ENCODE measurements at regions not wholly inside any gene's neighbourhood (a gene's known extent, or its start where the extent isn't known, plus 50 kb on each side); places are given as distances from the start of the nearest gene placed in this dataset.
A peak's percentile ranks its signal among the peaks of the same experiment; 100 is the strongest.

DNA sequence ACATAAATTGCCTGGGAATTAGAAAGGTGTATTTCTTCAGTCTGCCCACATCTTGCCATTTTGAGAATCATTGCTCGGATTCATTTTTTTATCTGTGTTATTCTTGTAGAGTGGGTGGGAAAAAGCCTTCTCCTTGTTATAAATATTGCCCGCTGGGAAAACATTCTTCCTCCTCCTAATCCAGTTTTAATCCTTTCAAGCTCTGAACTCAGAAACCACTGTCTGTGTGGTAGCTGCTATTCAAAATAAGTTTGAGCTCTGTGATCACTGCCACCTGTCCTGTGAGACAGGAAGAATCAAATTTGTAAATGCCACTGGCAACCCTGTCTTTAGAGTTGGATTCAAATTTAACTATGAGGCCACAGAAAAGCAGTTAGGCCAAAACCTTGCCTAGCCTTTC lies 1875.2 kb upstream of the PIK3C3 start:
- H3F3A ChIP-seq (ENCODE audit: low read depth) = no peaks in the 10 kb centered on the region
- Mint-ChIP-seq H3K36me3 (no peaks in the 10 kb centered on the region), H3K9me3 (no peaks in the 10 kb centered on the region), H3K27ac (no peak overlapping the region), H3K27me3 (ENCODE audit: insufficient read depth, low read depth) (no peaks in the 10 kb centered on the region), H3K4me3 (no peak overlapping the region), H3K4me1 (peaks cover 30% of the 10 kb centered on the region)
- H3K9me3 ChIP-seq (ENCODE audit: low read depth) = no peaks in the 10 kb centered on the region
- H3K4me2 ChIP-seq = peak overlapping the region; percentile 11
- no peak overlapping the region for H3K4me3 ChIP-seq
- H3K36me3 ChIP-seq = no peaks in the 10 kb centered on the region
- peaks cover 13% of the 10 kb centered on the region for H3K4me1 ChIP-seq
- no peaks in the 10 kb centered on the region for H3K79me2 ChIP-seq (ENCODE audit: low read depth)
- no peak overlapping the region for H3K9ac ChIP-seq
- H4K20me1 ChIP-seq (ENCODE audit: low read depth) = no peaks in the 10 kb centered on the region
- TF ChIP-seq, protein P1, sequence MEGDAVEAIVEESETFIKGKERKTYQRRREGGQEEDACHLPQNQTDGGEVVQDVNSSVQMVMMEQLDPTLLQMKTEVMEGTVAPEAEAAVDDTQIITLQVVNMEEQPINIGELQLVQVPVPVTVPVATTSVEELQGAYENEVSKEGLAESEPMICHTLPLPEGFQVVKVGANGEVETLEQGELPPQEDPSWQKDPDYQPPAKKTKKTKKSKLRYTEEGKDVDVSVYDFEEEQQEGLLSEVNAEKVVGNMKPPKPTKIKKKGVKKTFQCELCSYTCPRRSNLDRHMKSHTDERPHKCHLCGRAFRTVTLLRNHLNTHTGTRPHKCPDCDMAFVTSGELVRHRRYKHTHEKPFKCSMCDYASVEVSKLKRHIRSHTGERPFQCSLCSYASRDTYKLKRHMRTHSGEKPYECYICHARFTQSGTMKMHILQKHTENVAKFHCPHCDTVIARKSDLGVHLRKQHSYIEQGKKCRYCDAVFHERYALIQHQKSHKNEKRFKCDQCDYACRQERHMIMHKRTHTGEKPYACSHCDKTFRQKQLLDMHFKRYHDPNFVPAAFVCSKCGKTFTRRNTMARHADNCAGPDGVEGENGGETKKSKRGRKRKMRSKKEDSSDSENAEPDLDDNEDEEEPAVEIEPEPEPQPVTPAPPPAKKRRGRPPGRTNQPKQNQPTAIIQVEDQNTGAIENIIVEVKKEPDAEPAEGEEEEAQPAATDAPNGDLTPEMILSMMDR (IDR thresholded peaks at IDR 0.05) = no peak
- TF ChIP-seq EZH2phosphoT487 (IDR thresholded peaks at IDR 0.05) (no peak), EZH2 (IDR thresholded peaks at IDR 0.05) (no peak)
- no peaks in the 10 kb centered on the region for H3K27me3 ChIP-seq
- peak; percentile 25 for DNase-seq (ENCODE audit: low spot score)
- no peak overlapping the region for H2AFZ ChIP-seq (replicated peaks)
- no peak overlapping the region for H3K27ac ChIP-seq

DNA sequence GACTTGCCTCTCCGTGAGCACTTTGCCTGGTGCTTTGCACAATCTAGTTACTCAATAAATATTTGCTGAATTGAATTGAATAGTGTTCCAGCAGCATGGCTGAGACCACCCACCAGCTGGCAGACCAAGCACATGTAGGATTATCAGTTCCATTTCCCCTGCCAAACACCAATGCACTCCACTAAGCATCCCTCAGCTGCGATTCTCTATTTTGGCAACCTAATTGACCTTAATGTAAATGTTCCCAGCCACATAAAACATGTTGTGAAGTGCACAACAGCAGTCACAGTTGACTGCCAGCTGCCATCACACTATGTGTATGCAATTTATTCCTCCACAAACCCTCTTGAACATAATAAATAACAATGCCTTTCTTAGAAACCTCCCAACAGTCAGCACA lies 1879.4 kb upstream of the PIK3C3 start:
- no peak overlapping the region for H3K27ac ChIP-seq
- H3K4me1 Mint-ChIP-seq = peaks cover 23% of the 10 kb centered on the region

DNA sequence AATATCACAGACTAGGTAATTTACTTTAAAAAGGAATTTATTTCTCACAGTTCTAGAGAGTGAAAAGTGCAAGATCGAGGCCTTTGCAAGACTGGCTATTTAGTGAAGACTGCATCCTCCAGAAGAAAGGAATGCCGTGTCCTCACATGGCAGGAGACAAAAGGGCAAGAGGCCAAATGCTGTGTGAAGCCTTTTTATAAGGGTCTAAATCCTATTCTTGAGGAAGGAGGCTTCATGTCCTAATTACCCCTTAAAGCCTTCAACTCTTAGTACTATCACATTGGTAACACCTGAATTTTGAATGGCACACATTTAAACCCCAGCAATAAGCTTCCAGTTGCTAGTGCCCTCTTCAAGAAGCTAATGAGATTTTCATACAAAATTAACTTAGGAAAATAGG lies 1882.3 kb upstream of the PIK3C3 start:
- Mint-ChIP-seq H3K36me3 (peaks cover 3% of the 10 kb centered on the region), H3K27me3 (ENCODE audit: insufficient read depth, low read depth) (peaks cover 5% of the 10 kb centered on the region), H3K4me1 (peaks cover 12% of the 10 kb centered on the region), H3K9me3 (peaks cover 11% of the 10 kb centered on the region), H3K4me3 (no peak overlapping the region), H3K27ac (no peak overlapping the region)
- peak; percentile 64 for DNase-seq (ENCODE audit: low spot score)
- TF ChIP-seq EZH2 (IDR thresholded peaks at IDR 0.05) (no peak), EZH2phosphoT487 (IDR thresholded peaks at IDR 0.05) (peak; percentile 59)
- TF ChIP-seq, protein P1 (IDR thresholded peaks at IDR 0.05) = no peak
- Histone ChIP-seq H3K36me3 (no peaks in the 10 kb centered on the region), H3K27ac (no peak overlapping the region), H4K20me1 (ENCODE audit: low read depth) (no peaks in the 10 kb centered on the region), H3K27me3 (no peaks in the 10 kb centered on the region), H3K79me2 (ENCODE audit: low read depth) (no peaks in the 10 kb centered on the region), H3F3A (ENCODE audit: low read depth) (peaks cover 13% of the 10 kb centered on the region), H3K4me2 (no peak overlapping the region), H3K4me1 (peaks cover 10% of the 10 kb centered on the region), H3K9me3 (ENCODE audit: low read depth) (no peaks in the 10 kb centered on the region), H3K4me3 (no peak overlapping the region), H3K9ac (no peak overlapping the region), H2AFZ (replicated peaks) (no peak overlapping the region)

More for the DNA sequence above, 1879.4 kb upstream of the PIK3C3 start:
- Histone ChIP-seq H3K9ac (no peak overlapping the region), H2AFZ (replicated peaks) (no peak overlapping the region), H4K20me1 (ENCODE audit: low read depth) (no peaks in the 10 kb centered on the region), H3K79me2 (ENCODE audit: low read depth) (no peaks in the 10 kb centered on the region), H3K27me3 (no peaks in the 10 kb centered on the region), H3K4me3 (no peak overlapping the region), H3K4me1 (peaks cover 21% of the 10 kb centered on the region), H3K9me3 (ENCODE audit: low read depth) (no peaks in the 10 kb centered on the region), H3K36me3 (no peaks in the 10 kb centered on the region), H3K4me2 (no peak overlapping the region), H3F3A (ENCODE audit: low read depth) (peaks cover 13% of the 10 kb centered on the region)
- peaks cover 6% of the 10 kb centered on the region for H3K9me3 Mint-ChIP-seq
- H3K27me3 Mint-ChIP-seq (ENCODE audit: insufficient read depth, low read depth) = peaks cover 5% of the 10 kb centered on the region
- H3K36me3 Mint-ChIP-seq = peaks cover 3% of the 10 kb centered on the region
- DNase-seq (ENCODE audit: low spot score) = no peak
- no peak overlapping the region for H3K27ac Mint-ChIP-seq
- H3K4me3 Mint-ChIP-seq = no peak overlapping the region
- no peak for TF ChIP-seq EZH2phosphoT487 (IDR thresholded peaks at IDR 0.05)
- TF ChIP-seq, protein P1 (IDR thresholded peaks at IDR 0.05) = no peak
- TF ChIP-seq EZH2 (IDR thresholded peaks at IDR 0.05) = no peak
